Small intestine (tissue), 7 donors: ENCODE measurements at regions not wholly inside any gene's neighbourhood (a gene's known extent, or its start where the extent isn't known, plus 50 kb on each side); places are given as distances from the start of the nearest gene placed in this dataset.

Source experiments
- DNase-seq, 2 donors: peaks; one replicate each; pipeline versions ENCODE4 v3.0.0 to v3.0.0-alpha.2; 2013
- FAIRE-seq: peaks from 2 replicates; lab custom pipeline; 2012; peaks lifted over from hg19 to GRCh38; lab: Jason Lieb, UNC
- H3K27ac ChIP-seq, 3 donors: one replicate each; pipeline ENCODE4 v1.5.1; 2013; ENCODE audit warnings: low read length in 2 of 3, mild to moderate bottlenecking in 2 of 3, control low read depth in 1 of 3, inconsistent platforms in 1 of 3, low read depth in 1 of 3, moderate library complexity in 1 of 3
- H3K27me3 ChIP-seq, 3 donors: one replicate each; pipeline ENCODE4 v1.6.1; 2013; ENCODE audit warnings: low read length in 3 of 3, inconsistent platforms in 1 of 3; ENCODE audit not compliant: control insufficient read depth in 3 of 3, insufficient read depth in 3 of 3
- H3K36me3 ChIP-seq, 3 donors: one replicate each; pipeline ENCODE4 v1.6.1; 2013; ENCODE audit warnings: low read length in 3 of 3, inconsistent platforms in 1 of 3, low read depth in 1 of 3, mild to moderate bottlenecking in 1 of 3, moderate library complexity in 1 of 3; ENCODE audit not compliant: control insufficient read depth in 3 of 3, insufficient read depth in 2 of 3
- H3K4me1 ChIP-seq, 3 donors: one replicate each; pipeline ENCODE4 v1.6.1; 2013; ENCODE audit warnings: low read length in 2 of 3, inconsistent platforms in 1 of 3, low read depth in 1 of 3, mild to moderate bottlenecking in 1 of 3, moderate library complexity in 1 of 3; ENCODE audit not compliant: control insufficient read depth in 3 of 3, insufficient read depth in 2 of 3
- H3K4me3 ChIP-seq, 3 donors: one replicate each; pipeline ENCODE4 v1.5.1; 2013; ENCODE audit warnings: low read length in 3 of 3, control low read depth in 1 of 3, inconsistent platforms in 1 of 3, low read depth in 1 of 3, mild to moderate bottlenecking in 1 of 3, moderate library complexity in 1 of 3
- H3K9me3 ChIP-seq, 2 donors: one replicate each; pipeline ENCODE4 v1.6.1; 2013; ENCODE audit warnings: low read depth in 1 of 2, low read length in 1 of 2; ENCODE audit not compliant: control insufficient read depth in 2 of 2, insufficient read depth in 1 of 2
- WGBS, 3 donors: extraction: QIAGEN DNeasy Blood & Tissue Kit; methylation state at CpG; one replicate each; pipeline ENCODE4 v1.1.7; 2013; 5-methylcytosine and 5-hydroxymethylcytosine counted together
- donor health status: healthy with polysubstance abuse.
- donor health status: control.
- donor health status: control.
- donor health status: Bipolar disorder and iron deficiency.
- donor health status: healthy.

DNA sequence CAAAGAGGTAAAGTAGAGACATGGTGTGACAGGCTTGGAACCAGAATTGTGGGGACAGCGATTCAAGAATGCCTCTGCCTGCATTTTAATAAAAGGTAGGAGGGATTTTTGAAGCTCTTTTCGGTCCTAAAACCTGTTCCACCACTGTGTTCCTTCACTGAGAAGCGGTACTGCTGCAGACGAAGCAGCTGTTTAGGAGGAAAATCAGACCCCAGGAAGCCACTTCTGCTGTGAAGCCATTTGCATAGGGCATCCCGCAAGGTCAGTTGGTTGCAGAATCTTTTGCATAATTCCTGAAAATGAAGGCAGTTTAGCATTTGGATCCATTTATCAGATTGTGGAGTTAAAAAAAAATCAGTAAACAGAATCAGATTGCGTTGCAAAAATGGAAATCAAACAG is 183.3 kb upstream of the PRKCQ start:
- 46 to 53% (median 46%) methylated on average over 6 of the region's 6 CpGs for WGBS, 3 donors

DNA sequence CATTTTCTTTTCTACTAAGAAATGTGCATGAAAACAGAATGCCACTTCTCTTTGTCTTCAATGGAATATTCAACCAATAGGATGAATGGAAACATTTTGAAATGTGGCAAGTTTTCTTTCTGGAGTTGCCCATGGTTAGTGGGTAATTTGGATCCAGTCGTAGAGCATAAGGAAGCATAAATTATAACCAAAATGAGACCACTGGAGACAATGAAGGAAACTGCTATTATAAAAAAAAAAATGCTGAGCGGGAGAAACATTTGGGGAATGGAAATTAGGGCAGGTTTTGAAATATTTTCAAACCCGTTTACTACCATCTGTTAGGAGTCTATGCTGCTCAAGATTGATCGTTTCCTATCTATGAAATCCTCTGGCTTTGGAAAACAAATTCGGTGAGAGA is 182.9 kb upstream of the PRKCQ start:
- DNase-seq = no peak
- H3K27me3 ChIP-seq = peaks cover 0 to 2% (median 0%) of the 10 kb centered on the region in 3 donors
- no peaks in the 10 kb centered on the region for H3K4me1 ChIP-seq
- peaks cover 0 to 11% of the 10 kb centered on the region in 2 donors for H3K9me3 ChIP-seq
- no peak overlapping the region for H3K4me3 ChIP-seq
- WGBS, 3 donors = 40 to 51% (median 45%) methylated on average over 5 of the region's 5 CpGs
- no peak overlapping the region for H3K27ac ChIP-seq
- no peak for FAIRE-seq
- H3K36me3 ChIP-seq = no peaks in the 10 kb centered on the region

More for the DNA sequence above, 183.3 kb upstream of the PRKCQ start:
- Histone ChIP-seq H3K4me1 (no peaks in the 10 kb centered on the region), H3K27me3 (peaks cover 0 to 2% (median 0%) of the 10 kb centered on the region in 3 donors), H3K9me3 (peaks cover 0 to 11% of the 10 kb centered on the region in 2 donors), H3K27ac (no peak overlapping the region), H3K4me3 (no peak overlapping the region), H3K36me3 (no peaks in the 10 kb centered on the region)
- DNase-seq = no peak
- no peak for FAIRE-seq

DNA sequence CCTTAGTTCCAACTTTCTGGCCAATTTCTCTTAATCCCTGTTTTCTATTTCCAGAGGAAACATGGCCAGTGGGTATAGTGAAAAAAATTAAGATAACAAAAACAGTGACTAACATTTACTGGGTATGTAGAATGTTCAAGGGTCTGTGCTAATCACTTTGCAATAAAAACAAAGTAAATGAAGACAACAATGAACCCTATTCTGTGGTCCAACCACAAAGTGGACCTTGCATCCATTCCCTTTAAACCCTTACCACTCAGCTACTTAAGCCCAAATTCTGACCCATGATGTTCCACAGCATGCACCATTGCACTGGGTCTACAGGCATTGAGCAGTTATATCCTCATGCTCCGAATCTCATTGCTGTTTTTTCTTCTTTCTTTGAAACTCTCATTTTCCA is 179.9 kb upstream of the PRKCQ start:
- H3K27ac ChIP-seq = no peak overlapping the region
- WGBS, 3 donors = 73 to 86% (median 80%) methylated on average over 1 of the region's 1 CpG
- no peaks in the 10 kb centered on the region for H3K36me3 ChIP-seq
- H3K4me1 ChIP-seq = no peaks in the 10 kb centered on the region
- peaks cover 0 to 11% of the 10 kb centered on the region in 2 donors for H3K9me3 ChIP-seq
- peaks cover 0 to under 1% (median 0%) of the 10 kb centered on the region in 3 donors for H3K27me3 ChIP-seq
- FAIRE-seq (no peak), DNase-seq (no peak)
- H3K4me3 ChIP-seq = no peak overlapping the region

DNA sequence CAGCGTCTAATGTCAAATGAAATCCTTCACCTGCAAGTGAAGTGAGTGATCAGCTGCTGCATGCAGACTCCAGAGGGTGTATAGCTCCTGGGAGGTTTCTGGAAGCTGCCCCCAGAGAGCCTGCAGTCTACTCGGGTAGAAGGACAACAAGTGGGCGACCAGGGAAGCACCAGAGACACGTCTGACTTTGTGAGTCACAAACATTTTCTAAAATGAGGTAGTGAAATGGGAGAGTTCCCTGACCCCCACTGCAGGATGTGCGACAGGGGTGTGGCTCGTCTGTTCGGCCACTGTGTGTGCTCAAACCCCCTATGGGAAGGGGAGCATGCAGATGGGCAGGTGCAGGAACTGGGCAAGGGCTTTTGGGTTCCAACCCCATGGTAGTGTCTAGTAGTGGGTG is 177.1 kb upstream of the PRKCQ start:
- H3K4me3 ChIP-seq = no peak overlapping the region
- peaks cover 0 to 11% of the 10 kb centered on the region in 2 donors for H3K9me3 ChIP-seq
- H3K27me3 ChIP-seq = peaks cover 0 to 2% (median 0%) of the 10 kb centered on the region in 3 donors
- H3K36me3 ChIP-seq = no peaks in the 10 kb centered on the region
- peak overlapping the region in 1 of 3 donors; percentile 2 for H3K27ac ChIP-seq
- WGBS, 3 donors = 60 to 64% (median 63%) methylated on average over 7 of the region's 7 CpGs
- FAIRE-seq (no peak), DNase-seq (no peak)
- H3K4me1 ChIP-seq = no peaks in the 10 kb centered on the region

DNA sequence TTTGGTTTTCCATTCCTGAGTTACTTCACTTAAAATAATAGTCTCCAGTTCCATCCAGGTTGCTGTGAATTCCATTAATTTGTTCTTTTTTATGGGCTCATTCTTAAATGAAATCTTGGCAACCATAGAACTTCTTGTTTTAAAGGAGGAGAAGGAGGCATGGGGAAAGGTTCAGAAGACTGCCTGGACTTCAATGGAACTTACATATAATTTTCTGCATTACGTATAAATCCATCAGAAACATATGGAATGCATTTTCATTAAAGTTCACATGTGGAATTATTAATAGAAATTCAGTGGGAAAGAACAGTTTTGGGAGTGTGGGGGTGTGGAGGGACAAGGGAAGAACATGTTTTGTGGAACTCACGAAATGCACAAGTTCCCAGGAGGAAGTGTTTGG is 176.6 kb upstream of the PRKCQ start:
- H3K4me3 ChIP-seq = no peak overlapping the region
- FAIRE-seq = no peak
- 63 to 80% (median 76%) methylated on average over 2 of the region's 2 CpGs for WGBS, 3 donors

DNA sequence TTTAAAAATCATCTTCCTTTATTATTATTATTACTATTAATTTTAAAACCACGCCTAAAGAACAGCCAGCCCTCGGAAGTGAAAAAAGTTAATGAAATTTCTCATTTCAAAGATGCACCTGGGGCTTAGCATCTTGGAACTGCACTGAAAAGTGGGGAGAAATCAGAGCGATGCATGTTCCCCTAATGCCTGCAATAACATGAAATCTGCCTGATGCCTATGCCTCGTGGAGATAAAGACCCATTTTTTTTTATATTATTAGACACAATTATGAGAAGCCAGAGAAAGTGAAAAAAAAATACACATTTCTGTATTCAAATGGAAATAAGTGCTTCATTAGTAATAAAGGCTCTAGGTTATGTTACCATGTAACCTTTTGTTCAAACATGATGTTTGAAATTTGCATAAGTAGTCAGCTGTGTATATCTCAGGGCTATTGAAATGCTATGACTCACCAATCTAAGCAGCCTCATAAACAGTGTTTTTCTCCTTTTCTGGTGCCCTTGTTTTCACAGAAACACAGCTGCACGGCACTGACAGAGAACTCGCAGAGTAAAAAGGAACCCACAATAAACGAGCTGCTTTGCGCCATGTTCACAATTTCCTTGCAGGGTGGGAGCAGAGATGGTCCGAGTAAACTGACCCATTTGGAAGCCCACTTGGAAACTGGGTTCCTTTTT is 175.8 kb upstream of the PRKCQ start:
- H3K4me3 ChIP-seq = no peak overlapping the region
- no peaks in the 10 kb centered on the region for H3K4me1 ChIP-seq
- H3K27ac ChIP-seq = no peak overlapping the region
- FAIRE-seq (no peak), DNase-seq (peak in 1 of 2 donors; percentile 1)
- H3K36me3 ChIP-seq = no peaks in the 10 kb centered on the region
- WGBS, 3 donors = 56 to 66% (median 58%) methylated on average over 9 of the region's 9 CpGs
- H3K9me3 ChIP-seq = peaks cover 0 to 8% of the 10 kb centered on the region in 2 donors
- peaks cover 0 to 2% (median 0%) of the 10 kb centered on the region in 3 donors for H3K27me3 ChIP-seq

More for the DNA sequence above, 176.6 kb upstream of the PRKCQ start:
- Histone ChIP-seq H3K36me3 (no peaks in the 10 kb centered on the region), H3K27ac (peak overlapping the region in 1 of 3 donors; percentile 2), H3K4me1 (no peaks in the 10 kb centered on the region), H3K9me3 (peaks cover 0 to 11% of the 10 kb centered on the region in 2 donors), H3K27me3 (peaks cover 0 to 2% (median 0%) of the 10 kb centered on the region in 3 donors)
- no peak for DNase-seq

DNA sequence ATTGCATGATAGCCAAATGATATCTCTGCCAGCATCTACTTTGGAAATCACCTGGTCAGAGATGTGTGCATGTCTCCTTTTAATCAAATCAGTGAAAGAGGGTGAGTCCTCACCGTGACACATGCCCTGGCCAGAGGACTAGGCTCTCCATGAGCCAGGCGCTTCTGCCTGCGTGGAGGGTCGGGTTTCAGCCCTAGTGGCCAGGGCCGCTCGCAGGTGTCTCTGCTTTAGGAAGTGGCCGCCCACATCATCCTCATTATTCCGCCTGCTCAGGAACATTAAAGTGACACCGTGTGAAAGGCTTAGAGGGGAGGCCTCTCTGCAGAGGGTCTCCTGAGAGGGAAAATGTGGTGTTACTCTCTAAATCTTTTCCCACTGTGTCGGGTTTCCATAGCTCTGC is 173.6 kb upstream of the PRKCQ start:
- H3K4me1 ChIP-seq = no peaks in the 10 kb centered on the region
- no peak for DNase-seq
- 54 to 65% (median 64%) methylated on average over 10 of the region's 10 CpGs for WGBS, 3 donors
- peaks cover 0 to 3% of the 10 kb centered on the region in 2 donors for H3K9me3 ChIP-seq
- no peak for FAIRE-seq
- H3K27ac ChIP-seq = no peak overlapping the region
- H3K27me3 ChIP-seq = peaks cover 0 to 2% (median 0%) of the 10 kb centered on the region in 3 donors
- H3K4me3 ChIP-seq = no peak overlapping the region
- no peaks in the 10 kb centered on the region for H3K36me3 ChIP-seq

DNA sequence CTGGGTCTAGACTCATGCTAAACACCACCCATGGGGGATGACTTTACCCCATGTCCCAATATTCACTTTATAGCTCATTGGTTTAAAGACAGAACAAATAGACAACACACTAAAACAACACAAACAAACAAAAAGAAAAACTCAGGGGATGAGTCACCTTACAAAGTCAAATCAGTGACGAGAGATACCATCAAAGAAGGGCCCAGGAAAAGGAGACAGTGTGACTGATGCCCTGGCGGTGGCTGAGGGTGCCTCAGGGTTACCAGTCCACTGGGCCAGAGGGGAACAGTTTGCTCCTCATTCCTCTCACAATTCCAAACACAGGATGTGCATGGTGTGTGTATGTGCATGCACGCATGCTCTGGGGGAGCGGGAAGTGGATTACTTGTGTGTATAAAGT is 171.3 kb upstream of the PRKCQ start:
- H3K9me3 ChIP-seq = peaks cover 0 to 3% of the 10 kb centered on the region in 2 donors
- 68 to 86% (median 85%) methylated on average over 4 of the region's 4 CpGs for WGBS, 3 donors
- FAIRE-seq = no peak
- DNase-seq = no peak
- no peak overlapping the region for H3K27ac ChIP-seq
- H3K4me1 ChIP-seq = no peaks in the 10 kb centered on the region
- no peak overlapping the region for H3K4me3 ChIP-seq
- H3K27me3 ChIP-seq = peaks cover 0 to 2% (median 0%) of the 10 kb centered on the region in 3 donors
- no peaks in the 10 kb centered on the region for H3K36me3 ChIP-seq
